GM21447 (cell line): ENCODE measurements at regions not wholly inside any gene's neighbourhood (a gene's known extent, or its start where the extent isn't known, plus 50 kb on each side); places are given as distances from the start of the nearest gene placed in this dataset.
"Not testable (repeated sequence)": the region's sequence is repeated elsewhere in the genome, so short reads cannot be mapped to it uniquely, and the experiment has no call there.

Experiments
- ATAC-seq: cut with Tn5 transposase; IDR thresholded peaks from one replicate; pipeline ENCODE4 v1.9.1; 2021; ENCODE audit not compliant: unreplicated experiment

GRCh38 chr4:81375745-81376144 lies 96.0 kb downstream of the RASGEF1B start:
- ATAC-seq, result no peak

- ATAC-seq, result no peak
Observed at GRCh38 chr4:81369886-81370285, 101.8 kb downstream of the RASGEF1B start.

- ATAC-seq, result no peak
Observed at GRCh38 chr4:81366779-81367178, 104.9 kb downstream of the RASGEF1B start.

GRCh38 chr4:81360737-81361136 lies 111.0 kb downstream of the RASGEF1B start:
- no peak for ATAC-seq

DNA sequence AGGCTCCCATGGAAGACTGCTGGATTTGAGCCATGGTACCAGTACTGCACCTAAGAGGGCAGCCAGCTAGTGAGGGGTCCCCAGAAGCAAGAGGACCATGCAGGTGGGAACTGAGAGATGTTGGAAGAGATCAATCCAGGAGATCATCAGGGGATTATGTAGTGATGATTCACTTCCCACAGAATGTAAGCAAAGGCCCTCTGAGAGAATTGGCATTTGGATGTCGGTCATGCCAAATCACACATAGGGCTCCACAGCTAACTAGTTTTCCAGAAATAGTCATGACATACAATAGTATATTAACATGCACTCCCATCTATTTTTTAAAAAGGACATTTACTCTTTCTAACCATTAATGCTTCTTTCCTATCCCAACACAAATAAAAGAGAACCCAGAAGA lies 112.5 kb downstream of the RASGEF1B start:
- ATAC-seq, result no peak

DNA sequence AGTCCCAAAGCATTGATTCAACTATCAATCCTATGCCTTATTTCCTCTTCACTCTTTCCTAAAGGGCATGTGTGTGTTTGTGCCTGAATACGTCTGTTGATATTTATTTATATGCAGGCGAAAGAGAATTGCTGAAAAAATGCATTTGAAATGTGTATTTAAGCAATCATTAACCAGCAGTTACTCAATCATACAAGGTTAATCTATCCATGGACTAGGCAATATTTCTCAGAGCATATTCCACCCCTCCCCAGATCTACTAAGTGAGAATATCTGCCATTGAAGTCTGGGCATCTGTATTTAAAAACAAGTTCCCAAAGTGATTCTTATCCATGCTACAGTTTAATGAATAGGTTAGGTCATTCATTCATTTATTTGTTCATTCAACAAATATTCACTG lies 113.6 kb downstream of the RASGEF1B start:
- no peak for ATAC-seq

- no peak for ATAC-seq
Observed at GRCh38 chr4:81356621-81357020, 115.1 kb downstream of the RASGEF1B start.

GRCh38 chr4:81355136-81355535 lies 116.6 kb downstream of the RASGEF1B start:
- ATAC-seq, result no peak

- no peak for ATAC-seq
Observed at GRCh38 chr4:81353861-81354260, 117.8 kb downstream of the RASGEF1B start.

DNA sequence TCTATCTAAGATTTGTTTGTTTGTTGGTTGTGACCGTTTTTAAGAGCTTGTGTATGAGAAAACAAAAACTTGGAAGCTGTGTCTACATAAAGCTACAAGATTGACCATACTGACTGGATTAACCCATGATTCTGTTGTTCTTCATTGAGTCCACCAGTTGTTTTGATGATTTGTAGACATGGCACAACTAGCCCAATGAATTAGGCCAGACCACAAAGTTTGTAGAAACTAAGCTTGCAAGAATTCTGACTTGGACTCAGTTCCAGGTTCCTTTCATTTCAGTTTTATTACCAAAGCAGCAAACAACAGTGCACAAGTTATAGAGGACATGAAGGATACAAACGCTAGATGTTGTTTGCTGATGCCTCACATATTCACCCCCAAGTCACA lies 119.3 kb downstream of the RASGEF1B start:
- ATAC-seq, result no peak

- peak; percentile 72 for ATAC-seq
Observed at GRCh38 chr4:81351654-81352445, 119.9 kb downstream of the RASGEF1B start.

DNA sequence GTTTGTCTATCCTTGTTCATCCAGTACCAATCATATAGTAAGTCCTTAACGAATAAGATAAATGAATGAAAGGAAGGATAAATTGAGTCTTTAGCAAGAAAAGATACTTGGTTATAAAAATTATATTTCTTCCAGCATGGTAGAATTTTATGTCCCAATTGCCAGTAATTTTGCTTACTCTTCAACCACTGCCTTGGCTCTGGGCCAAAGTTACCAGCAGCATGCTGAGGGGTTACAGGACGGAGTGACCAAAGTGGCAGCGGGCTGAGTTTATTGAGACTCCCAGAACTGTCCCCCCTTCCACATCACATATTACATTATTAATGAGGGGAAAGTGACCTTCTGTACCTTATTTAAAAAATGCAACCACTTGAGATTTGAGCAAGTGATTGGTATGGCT lies 121.7 kb downstream of the RASGEF1B start:
- no peak for ATAC-seq

DNA sequence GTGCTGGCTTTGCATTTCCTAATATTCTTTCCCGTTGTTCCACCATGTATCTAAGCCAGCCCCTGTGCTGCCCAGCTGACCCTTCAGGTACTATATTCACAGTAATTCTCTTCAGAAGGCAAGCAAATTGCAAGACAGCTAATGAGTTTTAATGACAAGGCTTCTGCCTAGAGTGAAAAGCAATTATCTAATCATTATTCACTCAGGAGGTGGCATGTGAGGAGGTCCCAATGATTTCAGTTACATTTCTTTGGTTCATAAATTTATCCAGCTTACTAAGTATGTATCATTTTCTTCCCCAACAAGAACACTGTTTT lies 123.0 kb downstream of the RASGEF1B start:
- no peak for ATAC-seq

GRCh38 chr4:81348086-81348777 lies 123.5 kb downstream of the RASGEF1B start:
- ATAC-seq, result no peak

DNA sequence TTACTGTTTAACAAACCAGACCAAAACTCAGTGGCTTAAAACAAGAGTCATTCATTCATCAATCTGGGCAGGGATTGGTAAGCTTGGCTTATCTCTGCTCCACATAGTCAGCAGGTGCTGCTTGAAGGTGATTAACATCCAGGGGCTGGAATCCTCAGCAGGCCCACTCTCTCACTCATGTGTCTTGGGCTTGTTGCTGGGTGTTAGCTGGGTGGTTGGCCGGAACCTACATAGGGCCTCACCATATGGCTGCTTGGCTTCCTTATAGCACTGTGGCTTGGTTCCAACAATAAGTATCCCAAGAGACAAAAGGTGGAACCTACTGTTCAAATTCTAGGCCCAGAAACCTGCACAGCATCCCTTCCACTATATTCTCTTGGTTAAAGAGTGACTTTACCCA lies 125.0 kb downstream of the RASGEF1B start:
- ATAC-seq, result no peak

DNA sequence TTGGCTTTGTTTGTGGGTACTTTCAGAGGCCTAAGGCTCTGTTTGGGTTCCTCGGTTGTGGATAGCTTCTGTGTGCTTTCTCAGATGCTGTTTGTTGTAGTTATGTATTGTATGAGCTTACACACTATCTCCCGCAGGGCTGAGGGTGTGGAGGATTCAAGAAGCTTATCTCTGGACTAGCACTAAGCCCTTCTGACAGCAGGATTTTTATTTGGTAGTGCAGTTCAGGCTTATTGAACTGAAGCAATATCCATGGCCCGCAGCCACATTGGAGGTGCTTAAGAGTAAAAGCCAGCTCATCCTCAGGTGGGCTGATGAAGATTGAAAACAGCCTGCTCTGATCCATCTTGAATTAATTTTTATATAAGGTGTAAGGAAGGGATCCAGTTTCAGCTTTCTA lies 128.2 kb downstream of the RASGEF1B start:
- no peak for ATAC-seq

GRCh38 chr4:81343046-81343445 lies 128.0 kb upstream of the PRKG2 start:
- no peak for ATAC-seq

DNA sequence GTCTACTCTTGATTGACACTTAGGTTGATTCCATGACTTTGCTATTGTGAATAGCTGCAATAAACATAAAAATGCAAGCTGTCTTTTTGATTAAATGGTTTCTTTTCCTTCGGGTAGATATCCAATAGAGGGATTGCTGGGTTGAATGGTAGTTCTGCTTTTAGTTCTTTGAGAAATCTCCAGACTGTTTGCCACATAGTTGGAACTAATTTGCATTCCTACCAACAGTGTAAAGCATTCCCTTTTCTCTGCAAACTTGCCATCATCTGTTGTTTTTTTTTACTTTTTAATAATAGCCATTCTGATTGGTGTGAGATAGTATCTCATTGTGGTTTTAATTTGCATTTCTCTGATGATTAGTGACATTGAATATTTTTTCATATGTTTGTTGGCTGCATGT lies 122.2 kb upstream of the PRKG2 start:
- no peak for ATAC-seq

DNA sequence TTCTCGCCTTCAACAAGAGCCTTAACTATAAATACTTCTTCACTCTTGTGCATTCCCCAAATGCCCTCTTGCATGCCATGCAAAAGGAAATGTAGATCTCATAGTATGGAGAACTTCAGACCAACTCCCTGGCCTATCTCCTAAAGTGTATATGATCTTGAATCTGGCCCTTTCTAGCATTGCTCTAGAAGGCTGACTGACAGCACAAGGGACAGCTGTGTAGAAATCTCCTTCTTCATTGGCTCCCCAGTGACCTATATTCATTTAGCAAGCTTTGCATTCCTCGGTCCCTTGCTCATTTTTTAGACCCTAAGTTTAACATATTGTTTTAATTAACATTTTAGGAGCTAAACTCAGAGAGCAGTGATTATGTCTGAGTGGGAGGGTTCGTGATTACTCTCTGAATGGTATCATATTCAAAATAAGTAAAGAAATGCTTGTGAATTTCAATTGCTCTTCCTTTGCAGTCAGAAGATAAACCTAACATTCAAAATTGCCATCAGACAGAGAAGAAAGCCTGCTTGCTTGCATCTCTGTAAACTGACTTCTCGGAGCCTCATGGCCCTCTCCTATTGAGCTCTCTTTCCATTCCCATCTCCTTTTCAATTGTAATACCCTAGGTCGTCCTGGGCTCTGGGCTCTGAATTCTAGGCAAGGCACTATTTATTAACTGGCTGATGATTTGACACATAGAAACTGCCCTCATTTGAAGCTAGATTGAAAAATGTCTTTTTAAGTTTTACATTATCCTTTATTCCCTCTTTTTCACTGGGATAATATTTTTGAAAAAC lies 120.3 kb upstream of the PRKG2 start:
- no peak for ATAC-seq

GRCh38 chr4:81330018-81330417 lies 115.0 kb upstream of the PRKG2 start:
- ATAC-seq, result no peak

GRCh38 chr4:81326581-81326980 lies 111.6 kb upstream of the PRKG2 start:
- ATAC-seq, result no peak

DNA sequence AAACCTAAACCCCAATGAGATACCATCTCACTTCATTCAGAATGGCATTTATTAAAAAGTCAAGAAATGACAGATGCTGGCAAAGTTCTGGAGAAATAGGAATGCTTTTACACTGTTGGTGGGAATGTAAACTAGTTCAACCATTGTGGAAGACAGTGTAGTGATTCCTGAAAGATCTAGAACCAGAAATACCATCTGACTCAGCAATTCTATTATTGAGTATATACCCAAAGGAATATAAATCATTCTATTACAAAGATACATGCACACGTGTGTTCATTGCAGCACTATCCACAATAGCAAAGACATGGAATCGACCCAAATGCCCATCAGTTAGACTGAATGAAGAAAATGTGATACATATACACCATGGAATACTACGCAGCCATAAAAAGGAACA lies 109.6 kb upstream of the PRKG2 start:
- not testable (repeated sequence) for ATAC-seq
